UCSD-AML1 (cell line): ENCODE measurements at regions not wholly inside any gene's neighbourhood (a gene's known extent, or its start where the extent isn't known, plus 50 kb on each side); places are given as distances from the start of the nearest gene placed in this dataset.
"Not testable (repeated sequence)": the region's sequence is repeated elsewhere in the genome, so short reads cannot be mapped to it uniquely, and the experiment has no call there.

Experiments
- DNase-seq: peaks from one replicate; lab custom pipeline; 2025; ENCODE audit not compliant: unreplicated experiment; lab: John Stamatoyannopoulos, UW

- DNase-seq, result no peak
Measured at GRCh38 chr9:33690143-33690933, 105.0 kb upstream of the PRSS3 start.

- no peak for DNase-seq
Measured at GRCh38 chr9:33695299-33695698, 100.1 kb upstream of the PRSS3 start.

- DNase-seq, result no peak
Measured at GRCh38 chr9:33695856-33696255, 99.5 kb upstream of the PRSS3 start.

GRCh38 chr9:33697171-33697570, 98.2 kb upstream of the PRSS3 start:
- DNase-seq, result no peak

GRCh38 chr9:33698267-33698666, 97.1 kb upstream of the PRSS3 start:
- no peak for DNase-seq

GRCh38 chr9:33700940-33701339, 94.4 kb upstream of the PRSS3 start:
- DNase-seq, result not testable (repeated sequence)

- no peak for DNase-seq
Measured at GRCh38 chr9:33703430-33704102, 91.8 kb upstream of the PRSS3 start.

- not testable (repeated sequence) for DNase-seq
Measured at GRCh38 chr9:33705440-33705839, 89.9 kb upstream of the PRSS3 start.

- DNase-seq, result no peak
Measured at GRCh38 chr9:33708441-33708840, 86.9 kb upstream of the PRSS3 start.

GRCh38 chr9:33709269-33709668, 86.1 kb upstream of the PRSS3 start:
- DNase-seq, result no peak

GRCh38 chr9:33711418-33711817, 83.9 kb upstream of the PRSS3 start:
- not testable (repeated sequence) for DNase-seq

- DNase-seq, result no peak
Measured at GRCh38 chr9:33714989-33715388, 80.4 kb upstream of the PRSS3 start.

- DNase-seq, result peak; percentile 67
Measured at GRCh38 chr9:33718987-33719386, 76.4 kb upstream of the PRSS3 start.

GRCh38 chr9:33719581-33720374, 75.6 kb upstream of the PRSS3 start:
- peak; percentile 33 for DNase-seq

GRCh38 chr9:33721674-33722358, 73.5 kb upstream of the PRSS3 start:
- peak; percentile 84 for DNase-seq

- DNase-seq, result no peak
Measured at GRCh38 chr9:33722359-33722675, 73.0 kb upstream of the PRSS3 start.

- DNase-seq, result no peak
Measured at GRCh38 chr9:33728613-33729012, 66.7 kb upstream of the PRSS3 start.

GRCh38 chr9:33731142-33731541, 64.2 kb upstream of the PRSS3 start:
- no peak for DNase-seq

GRCh38 chr9:33731625-33732024, 63.7 kb upstream of the PRSS3 start:
- DNase-seq, result no peak

- not testable (repeated sequence) for DNase-seq
Measured at GRCh38 chr9:33734247-33734940, 61.0 kb upstream of the PRSS3 start.
